DOHH2 (cell line): ENCODE measurements at regions not wholly inside any gene's neighbourhood (a gene's known extent, or its start where the extent isn't known, plus 50 kb on each side); places are given as distances from the start of the nearest gene placed in this dataset.

Experiments
- H3F3A ChIP-seq: fragments of 200-600 bp; sonication (generic), shearing (Covaris generic); 2 replicates; pipeline ENCODE4 v1.6.0; 2016; ENCODE audit warnings: antibody characterized with exemption, mild to moderate bottlenecking; ENCODE audit not compliant: control insufficient read depth, insufficient read depth
- H3K27ac ChIP-seq: fragments of 200-600 bp; sonication (generic); 2 replicates; pipeline ENCODE4 v1.5.1; 2014; ENCODE audit warnings: low read depth, mild to moderate bottlenecking, low read length, moderate library complexity
- H3K27me3 ChIP-seq: fragments of 200-600 bp; sonication (generic); 2 replicates; pipeline ENCODE4 v1.6.1; 2014; ENCODE audit warnings: mild to moderate bottlenecking, low read length, mixed read lengths; ENCODE audit not compliant: control insufficient read depth
- H3K36me3 ChIP-seq: fragments of 200-600 bp; sonication (generic); 2 replicates; pipeline ENCODE4 v1.6.1; 2014; ENCODE audit warnings: mild to moderate bottlenecking, low read length, moderate library complexity, mixed read lengths; ENCODE audit not compliant: control insufficient read depth
- H3K4me1 ChIP-seq: fragments of 200-600 bp; sonication (generic); 2 replicates; pipeline ENCODE4 v1.6.1; 2014; ENCODE audit warnings: mild to moderate bottlenecking, low read length, mixed read lengths; ENCODE audit not compliant: control insufficient read depth
- H3K4me2 ChIP-seq: fragments of 200-600 bp; sonication (generic); 2 replicates; pipeline ENCODE4 v1.6.0; 2014; ENCODE audit warnings: mild to moderate bottlenecking, low read length, moderate library complexity
- H3K4me3 ChIP-seq: fragments of 200-600 bp; sonication (generic); 2 replicates; pipeline ENCODE4 v1.5.1; 2014; ENCODE audit warnings: mild to moderate bottlenecking, low read length, mixed read lengths
- H3K79me2 ChIP-seq: fragments of 200-600 bp; sonication (generic); 2 replicates; pipeline ENCODE4 v1.6.1; 2014; ENCODE audit warnings: mild to moderate bottlenecking, low read length, mixed read lengths; ENCODE audit not compliant: control insufficient read depth
- H3K9me2 ChIP-seq: fragments of 200-600 bp; sonication (generic); replicated peaks from 2 replicates; pipeline ENCODE4 v1.6.1; 2014; ENCODE audit warnings: mild to moderate bottlenecking, low read length, mixed read lengths; ENCODE audit not compliant: control insufficient read depth
- H3K9me3 ChIP-seq: fragments of 200-600 bp; sonication (generic); 2 replicates; pipeline ENCODE4 v1.6.1; 2014; ENCODE audit warnings: antibody characterized with exemption, low read length, mixed read lengths; ENCODE audit not compliant: control insufficient read depth, insufficient read depth
- H4K20me1 ChIP-seq: fragments of 200-600 bp; sonication (generic); 2 replicates; pipeline ENCODE4 v1.6.0; 2014; ENCODE audit warnings: low read depth, mild to moderate bottlenecking, antibody characterized with exemption, low read length, moderate library complexity; ENCODE audit not compliant: control insufficient read depth, insufficient read depth
- CTCF ChIP-seq: fragments of 200-600 bp; sonication (generic); IDR thresholded peaks from one replicate; pipeline ENCODE4 v1.5.1; 2014; ENCODE audit warnings: antibody characterized with exemption, mild to moderate bottlenecking, low read depth, low read length; ENCODE audit not compliant: poor library complexity, severe bottlenecking
- EZH2phosphoT487 ChIP-seq: fragments of 200-600 bp; sonication (generic); IDR thresholded peaks from 2 replicates; pipeline ENCODE4 v1.6.1; 2017; ENCODE audit warnings: borderline replicate concordance, mild to moderate bottlenecking, antibody characterized with exemption, low read length, moderate library complexity, mixed read lengths

GRCh38 chr6:91299544-91300491 is 712.9 kb upstream of the MAP3K7 start:
- Histone ChIP-seq H4K20me1 (no peaks in the 10 kb centered on the region), H3K27ac (no peak overlapping the region), H3K9me2 (no peaks in the 10 kb centered on the region), H3K9me3 (no peaks in the 10 kb centered on the region), H3K79me2 (no peaks in the 10 kb centered on the region), H3F3A (no peaks in the 10 kb centered on the region), H3K27me3 (no peaks in the 10 kb centered on the region), H3K36me3 (no peaks in the 10 kb centered on the region), H3K4me1 (no peaks in the 10 kb centered on the region), H3K4me3 (no peak overlapping the region), H3K4me2 (no peak overlapping the region)
- TF ChIP-seq CTCF = no peak
- TF ChIP-seq EZH2phosphoT487 = no peak

- H3K4me2 ChIP-seq = no peak overlapping the region
- H3K4me3 ChIP-seq = no peak overlapping the region
- H3K27me3 ChIP-seq = no peaks in the 10 kb centered on the region
Observed at GRCh38 chr6:91298543-91299145, 711.8 kb upstream of the MAP3K7 start.

GRCh38 chr6:91293395-91293794 is 706.5 kb upstream of the MAP3K7 start:
- Histone ChIP-seq H4K20me1 (no peaks in the 10 kb centered on the region), H3K27ac (no peak overlapping the region), H3K4me1 (no peaks in the 10 kb centered on the region), H3K36me3 (no peaks in the 10 kb centered on the region), H3K9me2 (no peaks in the 10 kb centered on the region), H3K27me3 (no peaks in the 10 kb centered on the region), H3K79me2 (no peaks in the 10 kb centered on the region), H3K4me2 (no peak overlapping the region), H3K4me3 (no peak overlapping the region), H3F3A (no peaks in the 10 kb centered on the region), H3K9me3 (no peaks in the 10 kb centered on the region)
- TF ChIP-seq EZH2phosphoT487 (no peak), CTCF (no peak)

More at GRCh38 chr6:91298543-91299145, 711.8 kb upstream of the MAP3K7 start:
- Histone ChIP-seq H3K9me3 (no peaks in the 10 kb centered on the region), H3K9me2 (no peaks in the 10 kb centered on the region), H3K36me3 (no peaks in the 10 kb centered on the region), H4K20me1 (no peaks in the 10 kb centered on the region), H3F3A (no peaks in the 10 kb centered on the region), H3K4me1 (no peaks in the 10 kb centered on the region), H3K27ac (no peak overlapping the region), H3K79me2 (no peaks in the 10 kb centered on the region)
- TF ChIP-seq EZH2phosphoT487 (no peak), CTCF (no peak)
